Tibial artery (tissue), 4 donors: ENCODE measurements at regions not wholly inside any gene's neighbourhood (a gene's known extent, or its start where the extent isn't known, plus 50 kb on each side); places are given as distances from the start of the nearest gene placed in this dataset.
A peak's percentile ranks its signal among the peaks of the same experiment; 100 is the strongest.

Source experiments
- DNase-seq, 2 donors: peaks; one replicate each; pipeline ENCODE4 v3.0.0-alpha.2; 2019
- H3K27ac ChIP-seq, 2 donors: fragments of 200-600 bp; sonication (generic) in 1 of 2; 1 replicate in 1 of 2; 2 replicates in 1 of 2; pipeline ENCODE4 v1.5.1; 2018 to 2019; ENCODE audit warnings: mild to moderate bottlenecking in 1 of 2
- H3K27me3 ChIP-seq, 2 donors: fragments of 200-600 bp; sonication (generic) in 1 of 2; one replicate each; pipeline versions ENCODE4 v1.5.1 to v1.6.0; 2016 to 2019
- H3K36me3 ChIP-seq, 3 donors: fragments of 200-600 bp; sonication (generic) in 2 of 3; one replicate each; pipeline ENCODE4 v1.5.1; 2016 to 2019; ENCODE audit warnings: mild to moderate bottlenecking in 2 of 3
- H3K4me1 ChIP-seq, 4 donors: fragments of 200-600 bp; sonication (generic) in 2 of 4; 1 replicate in 3 of 4; 2 replicates in 1 of 4; pipeline ENCODE4 v1.5.1; 2016 to 2019
- H3K4me3 ChIP-seq, 2 donors: fragments of 200-600 bp; sonication (generic) in 1 of 2; 1 replicate in 1 of 2; 2 replicates in 1 of 2; pipeline ENCODE4 v1.5.1; 2018 to 2019; ENCODE audit warnings: mild to moderate bottlenecking in 2 of 2
- H3K9me3 ChIP-seq, 3 donors: fragments of 200-600 bp; sonication (generic) in 1 of 3; one replicate each; pipeline ENCODE4 v1.5.1; 2016 to 2019
- intact Hi-C: fragments of 100-400 bp; cut with DNase I; formaldehyde crosslinking; loops from one replicate; pipeline ENCODE4 v1.15.0; 2023; ENCODE audit warnings: low total_unique reads
- TF ChIP-seq, protein P1 (sequence below), 2 experiments: fragments of 200-600 bp in 1 of 2; fragments of 450-650 bp in 1 of 2; IDR thresholded peaks; one replicate each; pipeline ENCODE4 v1.5.1; 2017 to 2019; ENCODE audit warnings: antibody characterized with exemption in 2 of 2, mild to moderate bottlenecking in 1 of 2, moderate library complexity in 1 of 2

DNA sequence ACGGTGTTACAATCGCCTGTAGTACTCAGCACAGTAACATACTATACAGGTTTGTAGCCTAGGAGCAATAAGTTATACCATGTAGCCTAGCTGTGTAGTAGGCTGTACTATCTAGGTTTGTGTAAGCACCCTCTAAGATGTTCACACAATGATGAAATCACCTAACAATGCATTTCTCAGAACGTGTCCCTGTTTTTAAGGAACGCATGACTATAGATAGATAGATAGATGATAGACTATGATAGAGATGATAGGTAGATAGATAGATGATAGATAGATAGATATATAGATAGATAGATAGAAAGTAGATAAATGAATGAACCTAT is 203.9 kb downstream of the FAM76B start:
- intact Hi-C loops: no loop called here
- H3K4me3 ChIP-seq: no peak overlapping the region
- TF ChIP-seq, protein P1, sequence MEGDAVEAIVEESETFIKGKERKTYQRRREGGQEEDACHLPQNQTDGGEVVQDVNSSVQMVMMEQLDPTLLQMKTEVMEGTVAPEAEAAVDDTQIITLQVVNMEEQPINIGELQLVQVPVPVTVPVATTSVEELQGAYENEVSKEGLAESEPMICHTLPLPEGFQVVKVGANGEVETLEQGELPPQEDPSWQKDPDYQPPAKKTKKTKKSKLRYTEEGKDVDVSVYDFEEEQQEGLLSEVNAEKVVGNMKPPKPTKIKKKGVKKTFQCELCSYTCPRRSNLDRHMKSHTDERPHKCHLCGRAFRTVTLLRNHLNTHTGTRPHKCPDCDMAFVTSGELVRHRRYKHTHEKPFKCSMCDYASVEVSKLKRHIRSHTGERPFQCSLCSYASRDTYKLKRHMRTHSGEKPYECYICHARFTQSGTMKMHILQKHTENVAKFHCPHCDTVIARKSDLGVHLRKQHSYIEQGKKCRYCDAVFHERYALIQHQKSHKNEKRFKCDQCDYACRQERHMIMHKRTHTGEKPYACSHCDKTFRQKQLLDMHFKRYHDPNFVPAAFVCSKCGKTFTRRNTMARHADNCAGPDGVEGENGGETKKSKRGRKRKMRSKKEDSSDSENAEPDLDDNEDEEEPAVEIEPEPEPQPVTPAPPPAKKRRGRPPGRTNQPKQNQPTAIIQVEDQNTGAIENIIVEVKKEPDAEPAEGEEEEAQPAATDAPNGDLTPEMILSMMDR (IDR thresholded peaks at IDR 0.05): no peak
- H3K4me1 ChIP-seq: peaks cover 0 to 13% (median 9%) of the 10 kb centered on the region in 4 donors
- DNase-seq: no peak
- H3K27me3 ChIP-seq: no peaks in the 10 kb centered on the region
- no peaks in the 10 kb centered on the region for H3K36me3 ChIP-seq
- H3K9me3 ChIP-seq: no peaks in the 10 kb centered on the region
- no peak overlapping the region for H3K27ac ChIP-seq

- no peak overlapping the region for H3K4me3 ChIP-seq
- H3K9me3 ChIP-seq: no peaks in the 10 kb centered on the region
- intact Hi-C loops: no loop called here
- no peaks in the 10 kb centered on the region for H3K36me3 ChIP-seq
- DNase-seq: no peak
- TF ChIP-seq, protein P1 (IDR thresholded peaks at IDR 0.05): no peak
- no peak overlapping the region for H3K27ac ChIP-seq
- H3K27me3 ChIP-seq: no peaks in the 10 kb centered on the region
- H3K4me1 ChIP-seq: peaks cover 0 to 8% (median 4%) of the 10 kb centered on the region in 4 donors
Measured at GRCh38 chr11:95585069-95585751, 204.4 kb downstream of the FAM76B start.

DNA sequence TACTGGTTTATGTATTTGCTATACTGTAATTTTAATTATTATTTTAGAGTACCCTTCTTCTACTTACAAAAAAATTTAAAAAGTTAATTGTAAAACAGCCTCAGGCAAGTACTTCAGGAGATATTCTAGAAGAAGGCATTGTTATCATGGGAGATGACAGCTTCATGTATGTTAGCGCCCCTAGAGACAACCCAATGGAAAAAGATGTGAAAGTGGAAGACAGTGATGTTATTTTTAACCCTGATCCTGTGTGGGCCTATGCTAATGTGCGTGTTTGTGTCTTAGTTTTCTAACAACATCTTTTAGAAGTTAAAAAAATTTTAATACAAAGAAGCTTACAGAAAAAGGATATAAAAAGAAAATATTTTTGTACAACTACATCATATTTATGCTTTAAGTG is 205.0 kb downstream of the FAM76B start:
- TF ChIP-seq, protein P1 (IDR thresholded peaks at IDR 0.05): no peak
- no peaks in the 10 kb centered on the region for H3K9me3 ChIP-seq
- intact Hi-C loops: no loop called here
- H3K27me3 ChIP-seq: no peaks in the 10 kb centered on the region
- H3K27ac ChIP-seq: no peak overlapping the region
- H3K4me3 ChIP-seq: no peak overlapping the region
- no peak for DNase-seq
- H3K36me3 ChIP-seq: no peaks in the 10 kb centered on the region
- H3K4me1 ChIP-seq: peaks cover 0 to 1% (median 0%) of the 10 kb centered on the region in 4 donors

DNA sequence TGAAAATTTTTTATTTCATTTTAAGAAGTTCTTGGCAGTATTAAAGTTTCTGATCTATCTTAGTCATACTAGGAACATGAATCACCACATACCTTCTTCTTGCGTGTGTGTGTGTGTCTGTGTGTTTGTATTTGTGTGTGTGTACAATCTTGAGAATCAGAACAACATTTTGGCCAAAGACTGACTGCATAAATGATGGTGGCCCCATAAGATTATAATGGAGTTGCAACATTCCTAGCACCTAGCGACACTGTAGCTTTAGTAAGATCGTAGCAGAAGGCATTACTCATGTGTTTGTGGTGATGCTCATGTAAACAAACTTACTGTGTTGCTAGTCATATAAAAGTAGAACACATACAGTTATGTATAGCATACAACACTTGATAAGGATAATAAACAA is 205.4 kb downstream of the FAM76B start:
- no peaks in the 10 kb centered on the region for H3K27me3 ChIP-seq
- no peak overlapping the region for H3K27ac ChIP-seq
- no peak for DNase-seq
- H3K9me3 ChIP-seq: no peaks in the 10 kb centered on the region
- no peaks in the 10 kb centered on the region for H3K4me1 ChIP-seq
- intact Hi-C loops: no loop called here
- H3K4me3 ChIP-seq: no peak overlapping the region
- TF ChIP-seq, protein P1 (IDR thresholded peaks at IDR 0.05): no peak
- no peaks in the 10 kb centered on the region for H3K36me3 ChIP-seq

DNA sequence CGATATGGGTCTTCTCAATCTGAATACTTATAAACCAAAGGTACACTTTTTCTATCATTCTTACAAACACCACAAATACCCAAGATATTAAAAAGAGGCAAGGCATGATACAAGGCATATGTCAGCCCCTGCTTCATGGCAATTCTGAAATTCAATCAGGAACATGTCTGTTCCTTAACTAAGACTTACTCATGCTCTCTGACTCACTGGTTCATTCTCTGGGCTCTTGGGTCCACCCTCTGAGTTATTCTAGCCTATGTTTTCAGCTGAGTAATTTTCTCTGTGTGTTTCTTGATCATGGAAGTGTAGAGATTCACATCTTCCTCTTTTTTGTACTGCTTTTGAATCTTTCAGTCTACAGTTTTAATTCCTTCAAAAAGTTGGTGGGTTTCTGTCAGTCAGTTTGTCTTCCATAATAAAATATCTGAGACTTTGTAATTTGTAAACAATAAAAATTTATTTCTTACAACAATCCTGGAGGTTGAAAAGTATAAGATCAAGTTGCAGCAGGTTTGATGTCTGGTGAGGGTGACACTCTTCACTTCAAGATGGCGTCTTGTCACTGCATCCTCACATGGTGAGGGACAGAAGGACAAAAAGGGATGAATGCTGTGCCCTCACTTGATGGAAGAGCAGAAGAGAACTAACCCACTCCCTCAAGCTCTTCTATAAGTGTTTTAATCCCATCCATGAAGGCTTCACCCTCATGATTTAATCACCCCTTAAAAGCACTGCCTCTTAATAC is 211.7 kb downstream of the FAM76B start:
- intact Hi-C loops: no loop called here
- no peak for DNase-seq
- Histone ChIP-seq H3K27ac (peak overlapping the region; percentile 58 to 75), H3K36me3 (no peaks in the 10 kb centered on the region), H3K27me3 (no peaks in the 10 kb centered on the region), H3K9me3 (no peaks in the 10 kb centered on the region), H3K4me3 (no peak overlapping the region), H3K4me1 (peaks cover 0 to 42% (median 18%) of the 10 kb centered on the region in 4 donors)
- TF ChIP-seq, protein P1 (IDR thresholded peaks at IDR 0.05): no peak
